SU-DHL-6 (cell line): ENCODE measurements at regions not wholly inside any gene's neighbourhood (a gene's known extent, or its start where the extent isn't known, plus 50 kb on each side); places are given as distances from the start of the nearest gene placed in this dataset.

ENCODE experiments used
- H2AFZ ChIP-seq: fragments of 200-600 bp; sonication (generic); 2 replicates; pipeline ENCODE4 v1.6.1; 2014; ENCODE audit warnings: low read depth, mild to moderate bottlenecking, moderate library complexity, mixed read lengths, antibody characterized with exemption, low read length; ENCODE audit not compliant: severe bottlenecking
- H3F3A ChIP-seq: fragments of 200-600 bp; shearing (Covaris generic); 2 replicates; pipeline ENCODE4 v1.6.0; 2016; ENCODE audit warnings: antibody characterized with exemption, mild to moderate bottlenecking; ENCODE audit not compliant: insufficient read depth
- H3K27ac ChIP-seq: fragments of 200-600 bp; sonication (generic); 2 replicates; pipeline ENCODE4 v1.5.1; 2016; ENCODE audit warnings: low read depth, mild to moderate bottlenecking, low read length, moderate library complexity, mixed read lengths
- H3K27me3 ChIP-seq: fragments of 200-600 bp; sonication (generic), shearing (Covaris generic); 2 replicates; pipeline ENCODE4 v1.6.0; 2014; ENCODE audit warnings: mild to moderate bottlenecking, low read length
- H3K36me3 ChIP-seq: fragments of 200-600 bp; sonication (generic); 2 replicates; pipeline ENCODE4 v1.6.1; 2014; ENCODE audit warnings: mild to moderate bottlenecking, low read length, mixed read lengths
- H3K4me2 ChIP-seq: fragments of 300-600, 200-600 bp; shearing (Covaris generic), sonication (generic); 2 replicates; pipeline ENCODE4 v1.6.0; 2014; ENCODE audit warnings: low read length, low read depth, mild to moderate bottlenecking; ENCODE audit not compliant: poor library complexity, severe bottlenecking
- H3K4me3 ChIP-seq: fragments of 200-600 bp; sonication (generic); 2 replicates; pipeline ENCODE4 v1.5.1; 2014; ENCODE audit warnings: antibody characterized with exemption, low read length, mild to moderate bottlenecking, mixed read lengths; ENCODE audit not compliant: insufficient read depth, poor library complexity, severe bottlenecking
- H3K79me2 ChIP-seq: fragments of 200-600 bp; sonication (generic); 2 replicates; pipeline ENCODE4 v1.6.1; 2014; ENCODE audit warnings: mild to moderate bottlenecking, low read length, moderate library complexity; ENCODE audit not compliant: insufficient read depth
- H3K9ac ChIP-seq: fragments of 200-600 bp; sonication (generic); 2 replicates; pipeline ENCODE4 v1.7.0; 2014; ENCODE audit warnings: mild to moderate bottlenecking, low read length
- H3K9me2 ChIP-seq: fragments of 200-600 bp; sonication (generic); replicated peaks from 2 replicates; pipeline ENCODE4 v1.6.1; 2014; ENCODE audit warnings: low read length; ENCODE audit not compliant: insufficient read depth
- H3K9me3 ChIP-seq: fragments of 200-600 bp; sonication (generic); 2 replicates; pipeline ENCODE4 v1.6.1; 2014; ENCODE audit warnings: low read length, mixed read lengths; ENCODE audit not compliant: insufficient read depth
- H4K20me1 ChIP-seq: fragments of 200-600 bp; sonication (generic); 2 replicates; pipeline ENCODE4 v1.6.1; 2014; ENCODE audit warnings: low read depth, mild to moderate bottlenecking, antibody characterized with exemption, low read length, moderate library complexity, mixed read lengths
- EZH2phosphoT487 ChIP-seq: fragments of 200-600 bp; sonication (generic), shearing (Covaris generic); conservative IDR thresholded peaks from 2 replicates; pipeline ENCODE4 v1.6.1; 2018; ENCODE audit warnings: mild to moderate bottlenecking, antibody characterized with exemption, low read length, moderate library complexity, mixed read lengths
- TF ChIP-seq, protein P1 (sequence below): fragments of 200-600 bp; sonication (generic); IDR thresholded peaks from one replicate; pipeline ENCODE4 v1.5.1; 2017; ENCODE audit warnings: antibody characterized with exemption, mild to moderate bottlenecking, low read length, moderate library complexity; ENCODE audit not compliant: insufficient read depth, poor library complexity, severe bottlenecking

GRCh38 chr20:23144856-23145255, 58.7 kb upstream of the CD93 start:
- Histone ChIP-seq H3K4me3 (no peak overlapping the region), H2AFZ (no peak overlapping the region), H3K79me2 (no peaks in the 10 kb centered on the region), H3K4me2 (no peak overlapping the region), H3K9me3 (no peaks in the 10 kb centered on the region), H3K27me3 (no peaks in the 10 kb centered on the region), H3K36me3 (no peaks in the 10 kb centered on the region), H4K20me1 (no peaks in the 10 kb centered on the region), H3K27ac (no peak overlapping the region), H3F3A (no peaks in the 10 kb centered on the region), H3K9ac (no peak overlapping the region), H3K9me2 (no peaks in the 10 kb centered on the region)
- no peak for TF ChIP-seq EZH2phosphoT487
- TF ChIP-seq, protein P1, sequence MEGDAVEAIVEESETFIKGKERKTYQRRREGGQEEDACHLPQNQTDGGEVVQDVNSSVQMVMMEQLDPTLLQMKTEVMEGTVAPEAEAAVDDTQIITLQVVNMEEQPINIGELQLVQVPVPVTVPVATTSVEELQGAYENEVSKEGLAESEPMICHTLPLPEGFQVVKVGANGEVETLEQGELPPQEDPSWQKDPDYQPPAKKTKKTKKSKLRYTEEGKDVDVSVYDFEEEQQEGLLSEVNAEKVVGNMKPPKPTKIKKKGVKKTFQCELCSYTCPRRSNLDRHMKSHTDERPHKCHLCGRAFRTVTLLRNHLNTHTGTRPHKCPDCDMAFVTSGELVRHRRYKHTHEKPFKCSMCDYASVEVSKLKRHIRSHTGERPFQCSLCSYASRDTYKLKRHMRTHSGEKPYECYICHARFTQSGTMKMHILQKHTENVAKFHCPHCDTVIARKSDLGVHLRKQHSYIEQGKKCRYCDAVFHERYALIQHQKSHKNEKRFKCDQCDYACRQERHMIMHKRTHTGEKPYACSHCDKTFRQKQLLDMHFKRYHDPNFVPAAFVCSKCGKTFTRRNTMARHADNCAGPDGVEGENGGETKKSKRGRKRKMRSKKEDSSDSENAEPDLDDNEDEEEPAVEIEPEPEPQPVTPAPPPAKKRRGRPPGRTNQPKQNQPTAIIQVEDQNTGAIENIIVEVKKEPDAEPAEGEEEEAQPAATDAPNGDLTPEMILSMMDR, result no peak

DNA sequence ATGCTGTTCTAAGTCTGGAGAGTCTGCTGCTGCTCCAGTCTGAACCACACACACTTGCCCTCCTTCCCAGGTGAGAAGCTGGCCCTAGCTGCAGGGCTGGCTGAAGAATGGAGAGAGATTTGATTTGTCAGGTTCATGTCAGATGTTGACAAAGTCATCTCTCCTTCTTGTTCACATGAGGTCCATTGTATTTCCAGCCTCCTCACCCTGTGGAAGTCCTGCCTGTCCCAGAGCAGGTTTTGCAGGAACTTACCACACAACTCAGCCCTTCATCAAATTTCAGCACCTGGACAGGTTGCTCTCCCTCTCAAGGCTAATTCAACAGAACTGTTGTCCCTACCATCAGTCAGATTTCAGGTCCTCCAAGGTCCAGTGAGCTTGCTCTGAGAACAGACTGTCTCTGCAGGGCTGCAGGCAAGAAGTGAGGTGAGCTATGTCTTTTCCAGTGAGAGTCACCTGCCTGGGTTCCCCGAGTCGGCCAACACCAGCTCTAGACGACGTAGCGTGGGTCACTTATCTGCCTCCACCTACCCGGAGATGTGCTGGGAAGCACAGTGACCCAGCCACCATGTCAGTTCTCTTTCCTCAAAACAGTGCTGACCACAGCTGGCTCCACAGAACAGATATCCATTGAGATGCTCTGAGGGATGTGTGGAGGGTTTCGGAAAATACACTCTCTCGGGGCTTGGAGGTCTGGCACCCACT, 58.0 kb upstream of the CD93 start:
- H3F3A ChIP-seq, result no peaks in the 10 kb centered on the region
- H4K20me1 ChIP-seq, result no peaks in the 10 kb centered on the region
- no peaks in the 10 kb centered on the region for H3K36me3 ChIP-seq
- no peak overlapping the region for H3K4me2 ChIP-seq
- H2AFZ ChIP-seq, result no peak overlapping the region
- no peaks in the 10 kb centered on the region for H3K9me3 ChIP-seq
- TF ChIP-seq, protein P1, result no peak
- no peak for TF ChIP-seq EZH2phosphoT487
- no peaks in the 10 kb centered on the region for H3K27me3 ChIP-seq
- no peaks in the 10 kb centered on the region for H3K9me2 ChIP-seq
- no peak overlapping the region for H3K9ac ChIP-seq
- H3K79me2 ChIP-seq, result no peaks in the 10 kb centered on the region
- no peak overlapping the region for H3K4me3 ChIP-seq
- no peak overlapping the region for H3K27ac ChIP-seq

DNA sequence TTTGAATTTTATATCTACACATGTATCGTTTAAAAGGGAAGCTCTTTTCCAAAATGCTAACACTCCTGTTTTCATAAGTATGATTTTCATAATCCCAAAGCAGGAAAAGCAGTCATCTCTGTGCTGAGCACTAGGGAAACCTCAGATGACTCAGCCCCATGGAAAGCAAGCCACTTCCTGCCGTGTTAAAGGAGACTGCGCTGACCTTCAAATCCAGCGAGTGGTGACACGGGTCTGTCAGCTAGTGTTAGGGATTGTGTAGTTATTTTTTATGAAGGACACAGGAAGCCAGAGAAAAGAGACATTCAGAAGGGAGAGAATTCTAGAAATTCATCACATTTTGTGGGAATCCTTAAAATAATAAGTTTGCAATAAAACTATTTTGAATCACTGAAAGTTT, 57.0 kb upstream of the CD93 start:
- no peaks in the 10 kb centered on the region for H3F3A ChIP-seq
- no peaks in the 10 kb centered on the region for H3K9me3 ChIP-seq
- no peak overlapping the region for H3K9ac ChIP-seq
- no peaks in the 10 kb centered on the region for H3K9me2 ChIP-seq
- no peaks in the 10 kb centered on the region for H3K27me3 ChIP-seq
- H2AFZ ChIP-seq, result no peak overlapping the region
- H3K79me2 ChIP-seq, result no peaks in the 10 kb centered on the region
- H4K20me1 ChIP-seq, result no peaks in the 10 kb centered on the region
- no peaks in the 10 kb centered on the region for H3K36me3 ChIP-seq
- H3K27ac ChIP-seq, result no peak overlapping the region
- TF ChIP-seq EZH2phosphoT487, result no peak
- TF ChIP-seq, protein P1, result no peak
- no peak overlapping the region for H3K4me2 ChIP-seq
- H3K4me3 ChIP-seq, result no peak overlapping the region
